IMR-90 (cell line): ENCODE measurements at regions not wholly inside any gene's neighbourhood (a gene's known extent, or its start where the extent isn't known, plus 50 kb on each side); places are given as distances from the start of the nearest gene placed in this dataset.

Source experiments
- ATAC-seq: fragments of 200-7000 bp; cut with Tn5 transposase; 2 replicates; pipeline ENCODE4 v1.9.1; 2020; ENCODE audit warnings: low read depth, mild to moderate bottlenecking, moderate library complexity
- BruUV-seq: library from RNA; stranded (reverse); fragments of 400-500 nt; replicated peaks from 2 replicates; lab custom pipeline; 2021; lab: Mats Ljungman, UMichigan
- CTCF ChIA-PET: fragments of 300-600 bp; formaldehyde crosslinking; extraction: SDS; loops from one replicate; lab custom pipeline; 2021; ENCODE audit warnings: antibody characterized with exemption; lab: Yijun Ruan, JAX
- POLR2A ChIA-PET: fragments of 300-600 bp; sonication (Branson Sonifier 250); formaldehyde crosslinking; loops from one replicate; lab custom pipeline; 2022; ENCODE audit warnings: antibody characterized with exemption; ENCODE audit not compliant: unreplicated experiment; lab: Charles Lee
- DNase-seq: peaks from one replicate; pipeline ENCODE4 v3.0.0; 2013
- H2AFZ ChIP-seq: replicated peaks from 2 replicates; pipeline ENCODE3; 2013; ENCODE audit warnings: low read length, mild to moderate bottlenecking; ENCODE audit not compliant: poor library complexity
- H2AK5ac ChIP-seq: 2 replicates; pipeline ENCODE4 v1.6.1; 2013; ENCODE audit warnings: low read depth, low read length, inconsistent platforms
- H2AK9ac ChIP-seq: replicated peaks from 2 replicates; pipeline ENCODE3; 2013; ENCODE audit warnings: mild to moderate bottlenecking, low read depth, low read length, moderate library complexity; ENCODE audit not compliant: poor library complexity
- H2BK120ac ChIP-seq: 2 replicates; pipeline ENCODE4 v1.6.1; 2013; ENCODE audit warnings: low read depth, low read length, inconsistent platforms
- H2BK15ac ChIP-seq: 3 replicates; pipeline ENCODE4 v1.6.1; 2013; ENCODE audit warnings: low read depth, low read length, inconsistent platforms
- H2BK20ac ChIP-seq: 2 replicates; pipeline ENCODE4 v1.6.1; 2013; ENCODE audit warnings: low read depth, mild to moderate bottlenecking, inconsistent platforms, low read length, moderate library complexity
- H2BK5ac ChIP-seq: 2 replicates; pipeline ENCODE4 v1.6.1; 2013; ENCODE audit warnings: mild to moderate bottlenecking, low read depth, low read length, inconsistent platforms; ENCODE audit not compliant: poor library complexity, severe bottlenecking
- H3K14ac ChIP-seq: replicated peaks from 2 replicates; pipeline ENCODE4 v1.6.1; 2013; ENCODE audit warnings: low read depth, low read length, inconsistent platforms
- H3K18ac ChIP-seq: 2 replicates; pipeline ENCODE4 v1.6.1; 2013; ENCODE audit warnings: low read depth, low read length, control low read depth
- H3K23ac ChIP-seq: 2 replicates; pipeline ENCODE4 v1.6.1; 2013; ENCODE audit warnings: low read depth, low read length, inconsistent platforms
- H3K27ac ChIP-seq: 2 replicates; pipeline ENCODE4 v1.5.1; 2013; ENCODE audit warnings: mild to moderate bottlenecking, control low read depth, low read length; ENCODE audit not compliant: insufficient read depth
- H3K27me3 ChIP-seq: 2 replicates; pipeline ENCODE4 v1.6.1; 2013; ENCODE audit warnings: low read length; ENCODE audit not compliant: control insufficient read depth, insufficient read depth
- H3K36me3 ChIP-seq: 2 replicates; pipeline ENCODE4 v1.6.1; 2013; ENCODE audit warnings: low read length, mixed read lengths; ENCODE audit not compliant: control insufficient read depth, insufficient read depth
- H3K4ac ChIP-seq: 2 replicates; pipeline ENCODE4 v1.6.1; 2013; ENCODE audit warnings: low read depth, low read length, inconsistent platforms
- H3K4me1 ChIP-seq: 2 replicates; pipeline ENCODE4 v1.6.1; 2013; ENCODE audit warnings: low read length, mixed read lengths; ENCODE audit not compliant: control insufficient read depth, insufficient read depth
- H3K4me2 ChIP-seq: 2 replicates; pipeline ENCODE4 v1.6.1; 2013; ENCODE audit warnings: low read depth, mild to moderate bottlenecking, control low read depth, low read length, moderate library complexity
- H3K4me3 ChIP-seq: 2 replicates; pipeline ENCODE4 v1.5.1; 2013; ENCODE audit warnings: low read depth, mild to moderate bottlenecking, control low read depth, low read length, moderate library complexity; ENCODE audit not compliant: insufficient read depth
- H3K56ac ChIP-seq: 2 replicates; pipeline ENCODE4 v1.6.1; 2013; ENCODE audit warnings: low read length, inconsistent platforms; ENCODE audit not compliant: insufficient read depth; ENCODE audit errors: extremely low read depth
- H3K79me1 ChIP-seq, 2 experiments: 2 replicates each; pipeline ENCODE4 v1.6.1; 2013; ENCODE audit warnings: low read length in 2 of 2, inconsistent platforms in 1 of 2, low read depth in 1 of 2
- H3K9ac ChIP-seq: 2 replicates; pipeline ENCODE4 v1.6.1; 2013; ENCODE audit warnings: low read depth, low read length, control low read depth
- H3K9me1 ChIP-seq: 2 replicates; pipeline ENCODE4 v1.6.1; 2013; ENCODE audit warnings: low read length, inconsistent platforms; ENCODE audit not compliant: insufficient read depth
- H3K9me3 ChIP-seq: 2 replicates; pipeline ENCODE4 v1.6.1; 2013; ENCODE audit warnings: low read length; ENCODE audit not compliant: control insufficient read depth, insufficient read depth
- H4K20me1 ChIP-seq: 2 replicates; pipeline ENCODE4 v1.6.1; 2013; ENCODE audit warnings: low read length, inconsistent platforms; ENCODE audit not compliant: insufficient read depth
- H4K5ac ChIP-seq: 2 replicates; pipeline ENCODE4 v1.6.1; 2013; ENCODE audit warnings: mild to moderate bottlenecking, low read depth, low read length, control low read depth
- H4K8ac ChIP-seq, 2 experiments: 2 replicates each; pipeline ENCODE4 v1.6.1; 2013; ENCODE audit warnings: low read depth in 2 of 2, low read length in 2 of 2, control low read depth in 1 of 2, inconsistent platforms in 1 of 2
- H4K91ac ChIP-seq: 2 replicates; pipeline ENCODE4 v1.6.1; 2013; ENCODE audit warnings: low read depth, low read length, inconsistent platforms; ENCODE audit not compliant: insufficient read depth
- CEBPB ChIP-seq: IDR thresholded peaks from 2 replicates; pipeline ENCODE4 v1.6.1; 2012; ENCODE audit warnings: low read depth, low read length, improper control_type of control experiment
- CHD1 ChIP-seq: IDR thresholded peaks from 2 replicates; pipeline ENCODE4 v1.6.1; 2012; ENCODE audit warnings: low read depth, low read length, improper control_type of control experiment
- CTCF ChIP-seq: conservative IDR thresholded peaks from 2 replicates; pipeline ENCODE4 v1.5.1; 2012; ENCODE audit warnings: mild to moderate bottlenecking, low read depth, low read length, improper control_type of control experiment
- ELK1 ChIP-seq: fragments of 150-350 bp; IDR thresholded peaks from 2 replicates; pipeline ENCODE4 v1.6.1; 2016; ENCODE audit warnings: low read depth, mild to moderate bottlenecking, low read length, moderate library complexity, borderline replicate concordance
- FOS ChIP-seq: fragments of 150-350 bp; IDR thresholded peaks from 2 replicates; pipeline ENCODE4 v1.6.1; 2016; ENCODE audit warnings: low read depth, low read length
- MAZ ChIP-seq: IDR thresholded peaks from 2 replicates; pipeline ENCODE4 v1.6.1; 2012; ENCODE audit warnings: low read depth, mild to moderate bottlenecking, low read length, improper control_type of control experiment, moderate library complexity, borderline replicate concordance
- MXI1 ChIP-seq: IDR thresholded peaks from 2 replicates; pipeline ENCODE4 v1.6.1; 2012; ENCODE audit warnings: low read depth, mild to moderate bottlenecking, low read length, moderate library complexity, borderline replicate concordance
- NFE2L2 ChIP-seq: fragments of 150-350 bp; IDR thresholded peaks from 2 replicates; pipeline ENCODE4 v1.6.1; 2016; ENCODE audit warnings: low read depth, mild to moderate bottlenecking, low read length
- RAD21 ChIP-seq: IDR thresholded peaks from 2 replicates; pipeline ENCODE4 v1.6.1; 2012; ENCODE audit warnings: low read length, improper control_type of control experiment
- RCOR1 ChIP-seq: IDR thresholded peaks from 2 replicates; pipeline ENCODE4 v1.6.1; 2012; ENCODE audit warnings: mild to moderate bottlenecking, low read length, improper control_type of control experiment; ENCODE audit not compliant: insufficient replicate concordance
- RFX5 ChIP-seq: IDR thresholded peaks from 2 replicates; pipeline ENCODE4 v1.8.0; 2012; ENCODE audit warnings: low read depth, mild to moderate bottlenecking, low read length, moderate library complexity
- SMC3 ChIP-seq: fragments of 150-350 bp; IDR thresholded peaks from 2 replicates; pipeline ENCODE4 v1.6.1; 2016; ENCODE audit warnings: low read depth, mild to moderate bottlenecking, antibody characterized with exemption, low read length, moderate library complexity
- USF2 ChIP-seq: fragments of 150-350 bp; IDR thresholded peaks from 2 replicates; pipeline ENCODE4 v1.6.1; 2017; ENCODE audit warnings: mild to moderate bottlenecking, antibody characterized with exemption, low read length, low read depth
- WGBS, 2 experiments: methylation state at CpG; one replicate each; pipeline versions ENCODE4 v1.1.5 to v1.1.7; 2013; ENCODE audit warnings: missing lambda C conversion rate in 2 of 2; ENCODE audit not compliant: insufficient read length in 1 of 2; ENCODE audit errors: extremely low coverage in 2 of 2; 5-methylcytosine and 5-hydroxymethylcytosine counted together
- dilution Hi-C: fragments of 300-500 bp; cut with HindIII; formaldehyde crosslinking; loops from one replicate; pipeline ENCODE4 v1.14.3; 2018; ENCODE audit warnings: low sequenced_read_pairs; ENCODE audit not compliant: unreplicated experiment
- in situ Hi-C: fragments of 300-500 bp; cut with MboI; formaldehyde crosslinking; loops from 3 replicates; pipeline ENCODE4 v1.14.3; 2019; ENCODE audit warnings: low sequenced_read_pairs, inconsistent platforms, mixed read lengths
- intact Hi-C: fragments of 100-400 bp; cut with micrococcal nuclease; formaldehyde crosslinking; loops from 2 replicates; pipeline ENCODE4 v1.10.0; 2022

- no peaks in the 10 kb centered on the region for H3K9me1 ChIP-seq
- H3K4me3 ChIP-seq, result no peak overlapping the region
- TF ChIP-seq RAD21 (no peak), FOS (no peak), ELK1 (no peak), RCOR1 (no peak), SMC3 (no peak), NFE2L2 (no peak), CEBPB (no peak), CTCF (no peak), USF2 (no peak), RFX5 (no peak), MXI1 (no peak), CHD1 (no peak), MAZ (no peak)
- H3K4ac ChIP-seq, result no peak overlapping the region
- ChIA-PET POLR2A (no interaction called here), CTCF (no interaction called here)
- no peak overlapping the region for H3K27ac ChIP-seq
- no peak overlapping the region for H2AFZ ChIP-seq
- H2BK15ac ChIP-seq, result no peak overlapping the region
- H3K36me3 ChIP-seq, result no peaks in the 10 kb centered on the region
- H4K8ac ChIP-seq, result no peak overlapping the region
- no peaks in the 10 kb centered on the region for H3K79me1 ChIP-seq
- no peak overlapping the region for H2AK5ac ChIP-seq
- in situ Hi-C loops, result no loop called here
- no peak overlapping the region for H2BK120ac ChIP-seq
- H3K9me3 ChIP-seq, result no peaks in the 10 kb centered on the region
- H2BK20ac ChIP-seq, result no peak overlapping the region
- peak overlapping the region; percentile 15; the same call in 1 of the 2 replicates for H3K23ac ChIP-seq
- no peaks in the 10 kb centered on the region for H3K4me1 ChIP-seq
- H3K9ac ChIP-seq, result no peak overlapping the region
- DNase-seq, result no peak
- no peak for ATAC-seq
- no peak overlapping the region for H3K14ac ChIP-seq
- H4K91ac ChIP-seq, result no peak overlapping the region
- H3K27me3 ChIP-seq, result no peaks in the 10 kb centered on the region
- H4K5ac ChIP-seq, result no peak overlapping the region
- no peak overlapping the region for H3K18ac ChIP-seq
- no peak overlapping the region for H2AK9ac ChIP-seq
- intact Hi-C loops, result no loop called here
- no peak overlapping the region for H2BK5ac ChIP-seq
- H4K20me1 ChIP-seq, result no peaks in the 10 kb centered on the region
- WGBS, 2 experiments, result 100% methylated on average over 1 of the region's 1 CpG; no CpG with 5 or more reads in 1 of the 2 experiments
- dilution Hi-C loops, result no loop called here
- BruUV-seq, result no TSS peak
- no peak overlapping the region for H3K56ac ChIP-seq
- H3K4me2 ChIP-seq, result no peak overlapping the region
Measured at GRCh38 chr5:125609011-125609410, 814.2 kb upstream of the GRAMD2B start.
